T-helper 9 cell (primary cell): ENCODE measurements at regions not wholly inside any gene's neighbourhood (a gene's known extent, or its start where the extent isn't known, plus 50 kb on each side); places are given as distances from the start of the nearest gene placed in this dataset.

Source experiments
- DNase-seq: peaks from one replicate; pipeline ENCODE4 v3.0.0-alpha.2; 2020

DNA sequence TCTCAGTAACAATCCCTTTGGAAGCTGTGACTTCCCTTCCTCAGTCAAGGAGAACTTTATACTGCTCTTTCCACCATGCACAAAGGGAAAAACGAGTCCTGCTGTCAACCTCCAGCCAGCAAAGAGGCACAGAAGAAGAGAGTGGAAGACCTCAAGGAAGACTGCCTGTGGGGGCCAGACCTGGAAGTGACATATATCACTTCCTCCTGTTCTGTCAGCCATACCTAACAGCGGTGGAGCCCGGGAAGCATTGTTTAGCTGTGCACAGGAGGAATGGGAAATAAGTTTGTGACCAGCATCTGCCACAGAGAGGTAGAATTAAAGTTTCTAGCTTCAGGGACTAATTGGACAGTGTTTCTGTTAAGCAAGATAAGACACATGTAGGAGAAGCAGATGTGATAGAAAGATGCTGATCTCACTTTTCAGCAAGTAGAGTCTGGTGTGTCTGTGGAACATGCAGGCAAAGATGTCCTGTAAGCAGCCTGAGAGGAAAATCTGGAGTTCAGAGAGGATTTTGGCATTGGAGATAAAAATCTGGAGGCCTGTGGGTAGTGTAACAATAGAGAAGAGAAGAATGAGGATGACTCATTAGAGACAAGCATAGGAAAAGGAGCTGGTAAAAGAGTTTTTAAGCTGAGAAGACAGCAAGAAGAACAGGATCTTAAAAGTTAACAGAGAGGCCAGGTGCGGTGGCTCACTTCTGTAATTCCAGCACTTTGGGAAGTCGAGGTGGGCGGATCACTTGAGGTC lies 141.6 kb upstream of the CPSF6 start:
- DNase-seq: no peak

DNA sequence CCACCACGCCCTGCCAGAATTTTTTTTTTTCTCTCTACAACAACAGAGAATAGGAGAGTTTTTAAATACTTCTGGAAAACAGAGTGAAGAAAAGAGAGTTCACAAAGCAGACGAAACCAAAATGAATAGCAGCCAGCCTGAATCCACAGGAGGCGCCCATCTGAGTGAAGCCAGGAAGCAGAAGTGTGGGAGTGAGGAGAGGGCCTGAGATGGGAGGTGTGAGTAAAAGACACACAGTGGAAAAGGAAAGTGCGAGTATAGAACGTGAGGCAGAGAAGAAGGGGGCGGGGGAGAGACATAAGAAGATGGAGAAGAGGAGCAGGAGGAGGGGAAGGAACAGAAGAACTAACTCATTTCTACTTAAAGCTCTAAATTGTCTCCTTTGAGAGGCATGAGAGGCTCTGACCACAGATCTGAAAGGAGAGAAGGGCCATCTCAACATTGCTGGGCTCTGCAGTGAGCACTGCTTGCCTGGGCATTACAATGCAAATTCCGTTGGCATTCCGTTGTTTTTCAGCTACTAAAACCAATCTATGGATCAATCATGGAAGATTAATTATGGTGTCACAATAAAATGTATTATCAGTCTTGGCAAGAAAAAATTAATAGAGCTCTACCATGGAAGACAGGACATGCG lies 140.1 kb upstream of the CPSF6 start:
- DNase-seq: no peak

DNA sequence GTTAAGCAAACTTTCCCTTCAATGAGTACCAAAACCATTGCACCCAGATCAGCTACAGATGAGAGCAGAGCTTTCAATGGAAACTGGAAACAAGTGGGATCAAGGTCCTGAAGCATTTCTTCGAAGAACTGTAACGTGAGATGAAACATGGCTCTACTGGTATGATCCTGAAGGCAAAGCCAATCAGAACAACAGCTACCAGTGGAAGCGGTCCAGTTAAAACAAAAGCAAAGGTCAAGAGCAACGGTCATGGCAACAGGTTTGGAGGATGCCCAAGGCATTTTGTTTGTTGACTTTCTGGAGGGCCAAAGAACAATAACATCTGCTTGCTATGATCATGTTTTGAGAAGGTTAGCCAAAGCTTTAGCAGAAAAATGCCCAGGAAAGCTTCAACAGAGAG lies 137.9 kb upstream of the CPSF6 start:
- DNase-seq: no peak

DNA sequence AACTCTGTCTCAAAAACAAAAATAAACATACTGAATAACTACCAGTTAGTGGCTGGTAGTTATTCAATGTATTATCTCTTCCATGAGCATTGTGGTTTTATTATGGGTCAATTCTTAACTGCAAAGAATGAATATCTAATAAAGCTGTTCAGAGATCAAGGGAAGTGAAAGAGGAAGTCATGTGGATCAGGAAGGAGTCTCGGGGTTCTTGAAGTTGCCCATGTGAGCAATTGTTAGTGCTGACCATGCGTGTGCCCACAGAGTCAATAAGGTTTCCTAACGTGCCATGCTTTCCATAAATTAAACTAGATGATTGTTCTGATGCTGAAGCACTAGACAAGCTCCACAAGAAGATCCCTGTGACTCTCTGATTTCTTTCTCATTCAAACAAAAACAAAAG lies 136.5 kb upstream of the CPSF6 start:
- no peak for DNase-seq

DNA sequence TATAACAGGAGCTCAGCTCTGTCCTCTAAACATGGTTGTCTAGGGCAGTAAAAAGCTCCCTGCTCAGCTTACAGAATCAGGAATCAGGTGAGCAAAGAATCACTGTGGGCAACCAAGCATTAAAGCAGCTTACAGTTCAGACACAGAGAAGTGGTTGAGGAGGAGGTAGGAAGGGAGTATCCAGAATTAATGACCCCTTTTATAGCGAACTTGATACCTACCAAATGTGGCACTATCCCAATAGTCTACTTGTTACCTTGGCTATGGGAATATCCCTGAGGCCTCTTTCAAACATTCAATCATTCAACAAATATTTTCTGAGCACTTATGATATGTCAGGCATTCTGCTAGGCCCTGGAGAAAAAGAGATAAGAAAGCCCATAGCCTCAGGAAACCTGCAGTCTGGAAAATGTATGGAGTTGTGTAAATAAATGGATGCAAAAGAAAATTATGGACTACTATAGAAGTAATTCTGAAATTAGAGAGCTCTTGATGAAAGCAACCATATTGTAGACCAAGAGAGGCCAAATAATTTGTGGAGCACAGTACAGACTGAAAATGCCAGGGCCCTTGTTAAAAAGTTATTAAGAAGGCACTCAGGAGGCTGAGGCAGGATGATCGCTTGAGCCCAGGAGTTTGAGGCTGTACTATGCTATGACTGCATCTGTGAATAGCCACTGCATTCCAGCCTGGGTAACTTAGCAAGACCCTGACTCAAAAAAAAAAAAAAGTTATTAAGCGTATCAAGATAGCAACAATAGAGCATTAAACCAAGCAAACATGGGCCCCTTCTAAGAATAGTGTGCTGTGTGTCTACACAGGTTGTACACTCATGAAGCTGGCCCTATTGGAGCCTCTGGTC lies 134.0 kb upstream of the CPSF6 start:
- DNase-seq: no peak

DNA sequence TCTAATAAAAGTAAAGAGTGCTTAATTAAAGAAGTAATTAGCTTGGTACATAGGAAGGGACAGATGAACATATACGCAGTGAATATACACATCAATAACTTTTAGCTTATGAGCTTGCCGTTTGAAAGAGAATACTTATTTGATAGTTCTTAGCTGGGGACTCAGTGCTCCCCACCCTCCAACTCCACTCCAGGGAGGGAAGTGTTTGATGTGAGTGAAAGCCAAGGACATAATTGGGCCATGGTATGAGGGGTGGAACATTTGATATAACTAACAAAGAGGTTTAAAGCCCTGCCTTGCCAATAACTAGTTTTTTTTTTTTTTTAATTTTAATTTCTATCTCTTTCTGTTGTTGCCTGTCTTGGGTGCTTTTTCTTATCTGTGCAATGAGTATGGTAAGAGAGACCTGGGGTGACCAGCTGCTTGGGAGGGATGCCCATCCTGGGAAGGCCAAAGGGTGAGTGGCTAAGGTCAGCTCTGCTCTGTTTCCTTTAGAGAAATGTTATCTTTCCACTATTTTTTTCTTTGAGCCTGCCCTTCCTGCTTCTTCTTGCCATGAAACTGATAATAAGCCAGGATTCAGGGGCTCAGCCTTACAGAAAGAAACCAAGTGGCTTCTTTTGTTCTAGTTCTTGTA lies 132.8 kb upstream of the CPSF6 start:
- no peak for DNase-seq

DNA sequence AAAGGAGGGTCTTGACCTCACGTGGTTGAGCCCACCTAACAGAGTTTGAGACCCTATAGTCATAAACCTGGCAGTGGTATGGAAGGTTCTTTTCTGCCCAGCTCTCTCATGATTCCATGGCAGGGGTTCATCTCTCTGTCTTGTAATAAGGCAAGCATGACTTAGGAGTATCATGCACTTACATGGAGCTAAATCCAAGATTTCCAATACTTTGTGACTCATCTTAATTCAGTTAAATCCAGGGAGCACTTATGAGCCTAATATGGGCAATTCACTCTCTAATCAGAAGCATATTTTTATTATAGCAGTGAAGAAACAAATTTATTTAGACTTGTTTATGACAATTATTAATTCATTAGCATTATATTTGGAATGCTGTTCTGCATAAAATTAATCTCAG lies 131.8 kb upstream of the CPSF6 start:
- DNase-seq: no peak

DNA sequence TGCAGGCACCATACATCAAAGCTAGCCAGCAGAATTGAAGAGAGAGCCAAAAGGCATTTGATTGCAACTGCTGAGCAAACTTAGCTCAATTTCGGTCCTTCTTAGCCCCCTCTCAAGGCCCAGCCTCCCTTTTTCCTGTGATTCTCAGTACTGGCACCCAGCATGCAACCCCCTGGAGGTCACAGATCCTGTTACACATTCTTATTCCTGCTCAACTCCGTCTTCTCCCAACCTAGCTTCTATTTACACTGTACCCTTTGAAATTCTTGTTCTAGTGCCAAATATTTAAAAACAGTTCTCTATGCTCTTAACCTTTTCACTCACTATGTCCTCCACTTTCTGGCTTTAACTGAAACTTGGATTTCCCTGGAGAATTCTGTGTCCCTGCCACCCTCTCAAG lies 131.3 kb upstream of the CPSF6 start:
- no peak for DNase-seq

DNA sequence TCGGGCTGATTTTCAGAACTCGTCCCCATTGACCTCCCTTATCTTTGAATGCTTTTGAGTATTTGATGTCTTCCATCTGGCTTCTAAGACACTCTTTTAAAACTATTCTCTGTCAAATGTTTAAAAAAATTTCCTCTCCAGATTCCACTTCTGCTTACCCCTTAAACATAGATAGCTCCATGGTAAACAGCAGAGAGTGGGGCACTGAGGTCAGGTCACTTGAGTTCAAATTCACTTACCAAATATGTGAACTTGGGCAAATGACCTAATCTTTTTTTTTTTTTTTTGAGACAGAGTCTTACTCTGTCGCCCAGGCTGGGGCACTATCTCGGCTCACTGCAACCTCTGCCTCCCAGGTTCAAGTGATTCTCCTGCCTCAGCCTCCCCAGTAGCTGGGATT lies 126.8 kb upstream of the CPSF6 start:
- no peak for DNase-seq

DNA sequence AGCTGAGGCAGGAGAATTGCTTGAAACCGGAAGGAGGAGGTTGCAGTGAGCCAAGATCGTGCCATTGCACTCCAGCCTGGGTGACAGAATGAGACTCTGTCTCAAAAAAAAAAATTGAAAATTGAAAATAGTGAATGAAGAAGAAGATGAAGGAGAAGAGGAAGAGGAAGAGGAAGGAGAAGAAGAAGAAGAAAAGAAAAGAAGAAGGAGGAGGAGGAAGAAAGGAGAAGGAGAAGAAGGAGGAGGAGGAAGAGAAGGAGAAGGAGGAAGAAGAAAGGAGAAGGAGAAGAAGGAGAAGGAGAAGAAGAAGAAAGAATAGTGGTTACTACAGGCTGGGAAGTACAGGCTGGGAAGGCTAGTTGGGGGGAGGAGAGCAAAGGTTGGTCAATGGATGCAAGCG lies 124.3 kb upstream of the CPSF6 start:
- DNase-seq: no peak

DNA sequence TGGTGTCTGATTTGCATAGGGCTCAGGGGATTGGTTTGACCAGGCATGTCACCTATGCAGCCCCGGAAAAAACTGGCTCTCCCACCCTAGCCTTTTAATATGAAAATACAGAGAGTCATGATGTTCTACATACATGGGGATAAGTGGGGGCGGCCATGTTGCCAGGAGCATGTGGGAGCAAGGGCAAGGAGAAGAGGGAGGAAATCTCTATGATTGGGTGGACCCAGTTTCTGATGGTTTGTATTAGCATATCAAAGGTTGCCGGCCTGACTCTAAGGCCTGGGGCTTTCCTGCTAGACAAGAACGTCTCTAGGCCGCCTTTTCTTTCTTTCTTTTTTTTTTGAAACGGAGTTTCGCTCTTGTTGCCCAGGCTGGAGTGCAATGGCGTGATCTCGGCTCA lies 123.4 kb upstream of the CPSF6 start:
- DNase-seq: no peak

DNA sequence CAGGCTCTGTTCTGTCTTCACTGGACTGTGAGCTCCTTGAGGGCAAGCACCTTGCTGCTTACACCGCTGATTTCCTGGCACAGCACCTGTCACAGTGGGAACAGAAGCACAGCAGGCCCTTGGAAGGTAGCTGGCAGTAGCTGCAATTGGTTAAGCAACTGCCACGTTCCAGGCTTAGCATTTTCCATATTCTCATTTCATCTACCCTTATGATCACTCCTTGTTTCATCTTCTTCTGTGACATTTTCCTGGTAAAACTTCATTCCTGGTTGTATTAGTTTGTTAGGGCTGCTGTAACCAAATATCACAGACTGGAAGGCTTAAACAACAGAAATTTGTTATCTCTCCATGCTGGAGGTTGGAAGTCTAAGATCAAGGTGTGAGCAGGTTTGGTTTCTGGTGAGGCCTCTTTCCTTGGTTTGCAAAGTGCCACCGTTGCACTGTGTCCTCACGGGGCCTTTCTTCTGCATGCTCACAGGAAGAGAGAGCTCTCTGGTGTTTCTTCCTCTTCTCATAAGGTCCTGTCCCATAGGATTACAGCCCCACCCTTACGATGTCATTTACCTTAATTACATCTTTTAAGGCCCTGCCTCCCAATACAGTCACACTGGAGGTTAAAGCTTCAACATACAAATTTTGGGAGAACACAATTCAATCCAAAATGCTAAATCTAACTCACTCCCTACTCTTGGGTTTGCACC lies 121.7 kb upstream of the CPSF6 start:
- no peak for DNase-seq

DNA sequence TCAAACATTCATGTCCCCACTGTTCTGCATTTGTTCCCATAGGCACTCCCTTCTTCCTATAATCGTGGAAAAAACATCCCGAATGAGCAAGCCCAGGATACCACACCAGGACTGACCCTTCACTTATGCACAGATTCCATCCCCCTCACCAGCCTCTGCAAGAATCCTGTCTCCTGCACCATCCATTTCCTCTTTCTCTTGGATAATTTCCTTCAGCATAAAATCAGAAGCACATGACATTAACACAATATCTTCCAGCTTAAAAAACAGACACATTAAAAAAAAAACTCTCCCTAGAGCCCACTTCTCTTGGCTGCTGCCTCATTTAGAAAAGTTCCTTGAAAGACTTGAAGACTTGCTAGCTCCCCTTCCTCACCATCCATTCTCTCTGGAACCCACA lies 120.9 kb upstream of the CPSF6 start:
- DNase-seq: no peak

DNA sequence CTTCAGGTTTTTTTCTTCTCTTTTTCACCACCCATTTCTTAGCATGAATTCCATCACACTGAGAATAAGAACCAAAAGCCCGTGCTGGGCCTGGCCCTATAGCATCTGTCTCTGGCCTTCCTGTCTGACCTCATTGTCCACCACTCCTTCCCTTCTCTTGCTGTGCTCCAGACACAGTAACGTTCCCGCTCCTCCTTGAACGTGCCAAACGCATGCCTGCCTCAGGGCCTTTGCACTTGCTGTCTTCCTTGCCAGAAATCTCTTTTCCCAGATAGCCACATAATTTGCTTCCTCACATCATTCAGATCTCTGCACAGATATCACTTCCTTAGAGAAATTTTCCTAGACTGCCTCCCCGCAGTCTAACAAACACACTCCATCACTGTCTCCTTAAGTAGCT lies 119.6 kb upstream of the CPSF6 start:
- no peak for DNase-seq

DNA sequence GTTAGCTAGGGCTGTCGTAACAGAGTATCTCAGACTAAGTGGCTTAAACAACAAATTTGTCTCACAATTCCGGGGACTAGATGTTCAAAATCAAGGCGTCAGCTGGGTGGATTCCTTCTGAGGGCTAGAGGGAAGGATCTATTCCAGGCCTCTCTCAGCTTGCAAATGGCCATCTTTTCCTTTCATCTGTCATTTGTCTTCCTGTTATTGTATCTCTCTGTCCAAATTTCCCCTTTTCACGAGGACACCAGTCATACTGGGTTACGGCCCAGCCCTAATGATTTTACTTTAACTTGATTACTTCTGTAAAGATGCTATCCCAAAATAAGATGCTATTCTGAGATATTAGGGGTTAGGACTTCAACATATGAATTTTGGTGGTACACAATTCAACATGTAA lies 119.0 kb upstream of the CPSF6 start:
- no peak for DNase-seq

DNA sequence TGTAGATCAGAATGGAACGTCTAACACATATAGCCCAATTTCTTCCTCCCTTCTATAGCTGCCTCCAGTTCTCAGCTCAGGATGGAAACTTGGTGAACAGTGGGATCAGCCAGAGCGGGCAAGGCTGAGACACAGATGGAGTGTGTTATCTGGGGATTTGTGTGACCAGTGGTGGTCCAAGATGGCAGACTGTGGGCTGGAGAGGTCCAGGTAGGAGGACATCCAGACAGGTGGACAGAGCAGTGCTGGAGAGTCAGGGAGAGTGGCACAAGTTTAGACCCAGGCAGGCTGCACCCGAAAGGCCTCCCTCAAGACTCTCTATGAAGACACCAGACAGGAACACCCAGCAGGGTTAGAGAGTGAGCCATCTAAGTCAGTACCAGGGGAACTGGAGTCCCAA lies 116.1 kb upstream of the CPSF6 start:
- DNase-seq: no peak

DNA sequence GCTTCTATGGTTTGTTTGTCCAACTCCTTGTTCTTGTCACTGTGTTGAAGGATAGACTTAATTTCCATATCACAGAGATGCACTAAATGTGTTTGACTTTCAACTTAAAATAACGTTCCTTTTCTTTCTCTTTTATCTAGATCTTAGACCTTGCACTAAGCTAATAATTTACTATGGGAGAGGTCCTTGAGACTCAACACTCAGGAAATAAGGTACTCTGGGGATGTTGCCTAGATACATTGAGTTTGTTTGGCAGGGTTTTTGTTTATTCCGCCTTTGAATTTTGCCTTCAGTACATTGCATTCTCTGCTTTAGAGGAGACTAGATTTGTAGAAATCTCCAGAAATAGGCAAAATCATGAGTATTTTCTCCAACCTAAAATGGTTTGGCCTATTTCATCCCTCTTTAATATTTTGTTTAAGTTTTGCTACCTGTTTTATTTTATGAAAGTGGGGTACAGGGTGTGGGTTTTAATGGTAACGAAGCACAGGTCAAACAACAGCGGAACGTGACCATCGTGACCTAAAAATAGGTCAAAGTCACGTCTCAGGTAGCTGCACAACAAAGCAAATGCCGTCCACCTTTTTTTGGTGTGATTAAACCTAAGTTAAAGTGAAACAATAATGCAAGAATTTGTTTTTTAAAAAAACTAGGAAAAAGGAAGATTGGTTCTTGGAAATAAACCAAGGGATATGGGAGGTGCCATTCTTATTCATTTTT lies 115.3 kb upstream of the CPSF6 start:
- DNase-seq: no peak

DNA sequence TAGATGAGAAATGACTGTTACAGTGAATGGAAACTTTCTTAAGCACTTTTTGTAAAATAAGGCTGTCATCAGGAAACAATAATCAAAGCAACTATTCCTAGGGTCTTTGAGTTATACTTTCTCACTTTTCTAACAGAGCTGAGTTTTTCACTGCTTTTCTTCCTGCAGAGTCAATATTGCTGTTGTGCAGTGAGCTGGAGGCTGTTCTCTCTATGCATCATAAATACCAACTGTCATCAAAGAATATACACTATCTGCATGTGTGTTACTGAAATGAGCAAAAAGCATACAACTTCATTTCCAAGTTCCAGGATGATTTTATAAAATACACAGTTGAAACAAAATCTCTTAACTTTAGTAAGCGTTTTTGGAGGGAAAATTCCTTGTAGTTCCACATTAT lies 110.4 kb upstream of the CPSF6 start:
- no peak for DNase-seq

DNA sequence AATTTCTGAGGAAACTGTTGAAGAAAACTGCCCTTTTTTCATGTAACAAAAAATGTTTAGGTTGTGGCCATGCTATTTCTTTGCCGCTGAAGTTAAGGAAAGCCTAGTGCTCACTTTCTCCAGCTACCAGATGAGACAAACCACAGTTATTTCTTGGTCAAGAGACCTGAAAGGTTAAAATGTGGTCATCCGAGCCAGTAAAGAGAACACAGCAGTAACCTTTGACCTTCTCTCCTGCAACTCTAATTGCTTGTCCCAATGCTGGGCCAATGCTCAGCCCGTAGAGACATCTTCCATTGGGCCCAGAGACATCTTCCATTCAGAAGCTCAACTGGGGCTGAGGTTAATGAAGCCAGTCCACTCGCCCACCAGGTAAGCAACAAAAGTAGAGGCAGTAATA lies 109.8 kb upstream of the CPSF6 start:
- DNase-seq: no peak

DNA sequence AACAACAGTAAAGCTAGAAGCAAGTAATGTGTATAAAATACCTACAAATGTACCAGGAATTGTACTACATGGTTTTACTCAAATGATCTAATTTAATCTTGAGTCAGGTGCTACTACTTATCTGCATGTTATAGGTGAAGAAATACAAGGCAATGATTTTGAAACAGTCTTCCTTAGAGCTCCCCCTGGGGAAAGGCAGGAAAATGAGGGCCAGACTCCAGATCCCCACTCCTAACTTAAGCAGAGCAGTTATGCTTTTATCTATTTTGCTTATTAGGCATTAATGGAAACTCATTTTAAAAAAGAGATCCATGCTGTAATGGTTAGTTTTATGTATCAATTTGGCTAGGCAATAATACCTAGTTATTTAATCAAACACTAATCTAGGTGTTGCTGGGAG lies 109.3 kb upstream of the CPSF6 start:
- DNase-seq: no peak

DNA sequence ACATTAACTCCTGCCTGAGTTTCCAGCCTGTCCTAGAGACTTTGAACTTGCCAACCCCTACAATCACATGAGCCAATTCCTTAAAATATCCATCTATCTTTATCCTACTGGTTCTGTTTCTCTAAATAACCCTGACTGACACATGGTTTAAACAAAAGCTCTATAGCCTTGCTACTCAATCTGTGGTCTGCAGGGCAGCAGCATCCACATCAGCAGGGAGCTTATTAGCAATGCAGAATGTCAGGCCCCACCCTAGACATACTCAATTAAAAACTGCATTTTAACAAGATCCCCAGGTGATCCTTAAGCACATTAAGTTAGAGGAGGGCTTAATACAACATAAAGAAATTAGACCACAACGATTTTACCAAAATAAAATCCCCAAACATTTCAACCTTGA lies 108.3 kb upstream of the CPSF6 start:
- no peak for DNase-seq

DNA sequence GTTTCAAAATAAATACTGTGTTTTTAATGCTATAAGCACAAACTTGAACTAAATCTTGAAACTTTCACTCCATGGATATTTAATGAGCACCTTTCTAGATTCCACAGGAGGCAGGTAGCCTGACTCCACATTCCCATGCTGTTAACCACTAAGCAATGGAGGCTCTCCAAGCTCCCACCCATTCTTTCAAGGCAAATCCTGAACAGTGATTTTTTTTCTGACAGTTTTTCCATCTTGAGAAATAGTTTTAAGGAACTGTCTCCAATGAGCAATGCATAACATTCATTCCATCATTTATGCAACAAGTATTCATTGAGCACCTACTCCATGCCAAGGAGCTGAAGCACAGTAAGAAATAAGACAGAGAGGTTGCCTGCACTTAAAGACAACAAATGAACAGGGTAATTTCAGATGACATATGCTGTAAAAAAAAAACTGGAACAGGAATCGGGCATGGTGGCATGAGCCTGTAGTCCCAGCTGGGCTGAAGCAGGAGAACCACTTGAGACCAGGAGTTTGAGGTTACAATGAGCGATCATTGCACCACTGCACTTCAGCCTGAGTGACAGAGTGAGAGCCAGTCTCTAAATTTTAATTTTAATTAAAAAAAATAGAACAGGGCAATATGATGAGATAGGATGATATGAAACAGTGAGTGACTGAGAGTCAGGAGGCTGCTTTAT lies 102.3 kb upstream of the CPSF6 start:
- DNase-seq: no peak
